ENCODE measurements at regions not wholly inside any gene's neighbourhood (a gene's known extent, or its start where the extent isn't known, plus 50 kb on each side); places are given as distances from the start of the nearest gene placed in this dataset.
"Not testable (repeated sequence)": the region's sequence is repeated elsewhere in the genome, so short reads cannot be mapped to it uniquely, and the experiment has no call there.

GRCh38 chr14:30389134-30389876, 169.7 kb upstream of the G2E3 start:
- DNase-seq (ENCODE audit: low read depth, low spot score) = peak; percentile 8
- in situ Hi-C loops (cut with HindIII; ENCODE audit: low sequenced_read_pairs) = no loop called here

DNA sequence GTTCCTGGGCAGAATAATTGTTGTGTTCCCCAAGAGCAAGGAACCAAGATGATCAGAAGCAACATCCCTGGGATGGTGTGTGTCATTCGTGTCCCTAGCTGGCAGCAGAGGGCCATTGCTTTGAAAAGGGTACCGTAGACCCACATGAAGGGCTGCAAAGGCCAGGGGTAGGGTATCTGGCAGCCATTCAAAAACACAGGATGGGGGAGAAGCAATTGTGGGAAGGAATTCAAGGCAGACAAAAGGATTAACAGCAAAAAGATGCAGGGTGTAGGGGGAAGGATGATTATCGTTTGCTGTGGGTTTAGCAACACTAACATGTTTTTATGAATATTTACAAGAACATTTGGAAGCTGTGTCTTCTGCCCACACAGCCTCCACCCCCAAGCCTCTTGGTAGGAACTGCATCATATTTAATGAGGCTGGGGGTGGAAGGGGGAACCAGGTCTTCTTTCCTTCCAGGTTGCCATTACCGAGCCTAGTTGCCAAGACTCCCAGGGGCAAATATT, 169.0 kb upstream of the G2E3 start:
- in situ Hi-C loops (cut with HindIII; ENCODE audit: low sequenced_read_pairs) = no loop called here
- TF ChIP-seq, protein P1, sequence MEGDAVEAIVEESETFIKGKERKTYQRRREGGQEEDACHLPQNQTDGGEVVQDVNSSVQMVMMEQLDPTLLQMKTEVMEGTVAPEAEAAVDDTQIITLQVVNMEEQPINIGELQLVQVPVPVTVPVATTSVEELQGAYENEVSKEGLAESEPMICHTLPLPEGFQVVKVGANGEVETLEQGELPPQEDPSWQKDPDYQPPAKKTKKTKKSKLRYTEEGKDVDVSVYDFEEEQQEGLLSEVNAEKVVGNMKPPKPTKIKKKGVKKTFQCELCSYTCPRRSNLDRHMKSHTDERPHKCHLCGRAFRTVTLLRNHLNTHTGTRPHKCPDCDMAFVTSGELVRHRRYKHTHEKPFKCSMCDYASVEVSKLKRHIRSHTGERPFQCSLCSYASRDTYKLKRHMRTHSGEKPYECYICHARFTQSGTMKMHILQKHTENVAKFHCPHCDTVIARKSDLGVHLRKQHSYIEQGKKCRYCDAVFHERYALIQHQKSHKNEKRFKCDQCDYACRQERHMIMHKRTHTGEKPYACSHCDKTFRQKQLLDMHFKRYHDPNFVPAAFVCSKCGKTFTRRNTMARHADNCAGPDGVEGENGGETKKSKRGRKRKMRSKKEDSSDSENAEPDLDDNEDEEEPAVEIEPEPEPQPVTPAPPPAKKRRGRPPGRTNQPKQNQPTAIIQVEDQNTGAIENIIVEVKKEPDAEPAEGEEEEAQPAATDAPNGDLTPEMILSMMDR (IDR thresholded peaks at IDR 0.05; ENCODE audit: low read depth, low read length) = no peak
- no peak for DNase-seq (ENCODE audit: low read depth, low spot score)
- H3K4me3 ChIP-seq (ENCODE audit: low read depth, low read length) = no peak overlapping the region

More at GRCh38 chr14:30389134-30389876, 169.7 kb upstream of the G2E3 start:
- TF ChIP-seq, protein P1 (IDR thresholded peaks at IDR 0.05; ENCODE audit: low read depth, low read length) = no peak
- no peak overlapping the region for H3K4me3 ChIP-seq (ENCODE audit: low read depth, low read length)

GRCh38 chr14:30395065-30395464, 163.9 kb upstream of the G2E3 start:
- in situ Hi-C loops (cut with HindIII; ENCODE audit: low sequenced_read_pairs) = no loop called here
- H3K4me3 ChIP-seq (ENCODE audit: low read depth, low read length) = no peak overlapping the region
- TF ChIP-seq, protein P1 (IDR thresholded peaks at IDR 0.05; ENCODE audit: low read depth, low read length) = no peak
- no peak for DNase-seq (ENCODE audit: low read depth, low spot score)

DNA sequence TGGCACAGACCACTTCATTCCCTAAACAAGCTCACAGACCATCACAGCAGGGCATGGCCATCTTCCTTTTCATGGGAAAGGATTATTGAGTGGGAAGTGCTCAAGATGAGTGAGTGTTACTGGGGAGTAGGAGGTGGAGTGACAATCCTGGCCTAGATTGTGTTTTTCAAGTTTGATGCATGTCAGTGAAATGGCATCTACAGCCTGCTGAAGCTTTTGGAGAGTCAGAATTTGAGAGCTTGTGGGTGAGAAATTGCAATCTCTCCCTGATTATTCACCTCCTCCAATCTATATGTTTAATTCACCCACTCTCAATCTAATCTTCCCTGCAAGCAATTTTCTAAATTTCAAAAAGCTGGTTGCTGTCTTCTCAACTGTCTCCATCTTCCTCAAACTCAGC, 156.1 kb upstream of the G2E3 start:
- no peak for DNase-seq (ENCODE audit: low read depth, low spot score)
- TF ChIP-seq, protein P1 (IDR thresholded peaks at IDR 0.05; ENCODE audit: low read depth, low read length) = no peak
- in situ Hi-C loops (cut with HindIII; ENCODE audit: low sequenced_read_pairs) = no loop called here
- H3K4me3 ChIP-seq (ENCODE audit: low read depth, low read length) = no peak overlapping the region

DNA sequence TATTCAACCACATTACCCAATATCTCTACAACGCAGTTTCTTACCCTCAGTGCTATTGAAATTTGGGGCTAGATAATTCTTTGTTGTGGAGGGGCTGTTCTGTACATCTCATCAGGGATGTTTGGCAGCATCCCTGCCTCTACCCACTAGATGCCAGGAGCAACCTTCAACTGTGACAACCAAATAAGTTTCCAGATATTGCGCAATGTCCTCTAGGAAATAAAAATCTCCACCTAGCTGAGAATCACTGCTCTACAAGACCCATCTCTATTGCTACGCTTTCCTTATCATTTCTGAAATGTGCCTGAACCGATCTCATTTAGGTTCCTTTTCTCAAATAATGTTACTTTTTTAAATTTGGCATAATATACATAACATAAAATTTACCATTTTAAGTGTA, 155.2 kb upstream of the G2E3 start:
- in situ Hi-C loops (cut with HindIII; ENCODE audit: low sequenced_read_pairs) = no loop called here
- H3K4me3 ChIP-seq (ENCODE audit: low read depth, low read length) = no peak overlapping the region
- TF ChIP-seq, protein P1 (IDR thresholded peaks at IDR 0.05; ENCODE audit: low read depth, low read length) = no peak
- DNase-seq (ENCODE audit: low read depth, low spot score) = no peak

GRCh38 chr14:30409508-30410015, 149.4 kb upstream of the G2E3 start:
- in situ Hi-C loops (cut with HindIII; ENCODE audit: low sequenced_read_pairs); DNase-seq (ENCODE audit: low read depth, low spot score): not testable (repeated sequence)

GRCh38 chr14:30410986-30411385, 148.0 kb upstream of the G2E3 start:
- no peak overlapping the region for H3K4me3 ChIP-seq (ENCODE audit: low read depth, low read length)
- DNase-seq (ENCODE audit: low read depth, low spot score) = no peak
- in situ Hi-C loops (cut with HindIII; ENCODE audit: low sequenced_read_pairs) = no loop called here
- TF ChIP-seq, protein P1 (IDR thresholded peaks at IDR 0.05; ENCODE audit: low read depth, low read length) = no peak

More at GRCh38 chr14:30409508-30410015, 149.4 kb upstream of the G2E3 start:
- not testable (repeated sequence) for H3K4me3 ChIP-seq (ENCODE audit: low read depth, low read length)

- in situ Hi-C loops (cut with HindIII; ENCODE audit: low sequenced_read_pairs); DNase-seq (ENCODE audit: low read depth, low spot score); H3K4me3 ChIP-seq (ENCODE audit: low read depth, low read length): not testable (repeated sequence)
Measured at GRCh38 chr14:30413184-30413583, 145.8 kb upstream of the G2E3 start.

Data from astrocyte of the spinal cord (primary cell).